OCI-LY7 (cell line): ENCODE measurements at regions not wholly inside any gene's neighbourhood (a gene's known extent, or its start where the extent isn't known, plus 50 kb on each side); places are given as distances from the start of the nearest gene placed in this dataset.
"Not testable (repeated sequence)": the region's sequence is repeated elsewhere in the genome, so short reads cannot be mapped to it uniquely, and the experiment has no call there.

Experiments used
- BruUV-seq: library from RNA; stranded (reverse); fragments of 400-500 nt; replicated peaks from 2 replicates; lab custom pipeline; 2021; lab: Mats Ljungman, UMichigan
- CTCF ChIA-PET: fragments of 300-600 bp; sonication (Branson Sonifier 250); formaldehyde crosslinking; loops from one replicate; lab custom pipeline; 2022; ENCODE audit warnings: antibody characterized with exemption; ENCODE audit not compliant: unreplicated experiment; lab: Charles Lee
- POLR2A ChIA-PET: fragments of 300-600 bp; sonication (Branson Sonifier 250); formaldehyde crosslinking; loops from one replicate; lab custom pipeline; 2022; ENCODE audit warnings: antibody characterized with exemption; lab: Charles Lee
- DNase-seq: peaks from one replicate; pipeline ENCODE4 v3.0.0-alpha.2; 2015; ENCODE audit warnings: low spot score
- H2AFZ ChIP-seq: fragments of 200-600 bp; sonication (generic), shearing (Covaris generic); 2 replicates; pipeline ENCODE4 v1.6.1; 2014; ENCODE audit warnings: mild to moderate bottlenecking, antibody characterized with exemption, low read length, moderate library complexity
- H3K27ac ChIP-seq: fragments of 200-600 bp; sonication (generic); 2 replicates; pipeline ENCODE4 v1.5.1; 2014; ENCODE audit warnings: mixed run types, low read depth, mild to moderate bottlenecking, moderate library complexity, low read length, inconsistent platforms; ENCODE audit not compliant: poor library complexity, severe bottlenecking
- H3K36me3 ChIP-seq: fragments of 200-600 bp; sonication (generic); 2 replicates; pipeline ENCODE4 v1.6.1; 2014; ENCODE audit warnings: mild to moderate bottlenecking, antibody characterized with exemption, low read length, moderate library complexity, mixed read lengths; ENCODE audit not compliant: insufficient read depth
- H3K4me1 ChIP-seq: fragments of 200-600 bp; sonication (generic); 2 replicates; pipeline ENCODE4 v1.5.1; 2014; ENCODE audit warnings: mild to moderate bottlenecking, low read length; ENCODE audit not compliant: insufficient read depth, poor library complexity, severe bottlenecking
- H3K4me2 ChIP-seq: fragments of 200-600 bp; sonication (generic); 2 replicates; pipeline ENCODE4 v1.6.1; 2014; ENCODE audit warnings: mild to moderate bottlenecking, low read length
- H3K4me3 ChIP-seq: fragments of 200-600 bp; sonication (generic); 2 replicates; pipeline ENCODE4 v1.5.1; 2014; ENCODE audit warnings: mild to moderate bottlenecking, low read depth, low read length; ENCODE audit not compliant: poor library complexity, severe bottlenecking
- H3K79me2 ChIP-seq: fragments of 200-600 bp; sonication (generic); 2 replicates; pipeline ENCODE4 v1.6.1; 2016; ENCODE audit warnings: low read depth, mild to moderate bottlenecking, low read length, moderate library complexity, mixed read lengths; ENCODE audit not compliant: insufficient read depth
- H3K9me2 ChIP-seq: fragments of 200-600 bp; sonication (generic); 2 replicates; pipeline ENCODE4 v1.6.1; 2016; ENCODE audit warnings: mild to moderate bottlenecking, low read length, mixed read lengths; ENCODE audit not compliant: insufficient read depth
- H3K9me3 ChIP-seq: fragments of 200-600 bp; sonication (generic); 2 replicates; pipeline ENCODE4 v1.6.1; 2014; ENCODE audit warnings: mild to moderate bottlenecking, mixed run types, low read length, mixed read lengths
- H4K20me1 ChIP-seq: fragments of 200-600 bp; sonication (generic); 2 replicates; pipeline ENCODE4 v1.6.1; 2014; ENCODE audit warnings: mild to moderate bottlenecking, antibody characterized with exemption, low read length, moderate library complexity, mixed read lengths; ENCODE audit not compliant: insufficient read depth
- EZH2phosphoT487 ChIP-seq: fragments of 200-600 bp; sonication (generic); IDR thresholded peaks from 2 replicates; pipeline ENCODE4 v1.6.1; 2018; ENCODE audit warnings: low read depth, borderline replicate concordance, mild to moderate bottlenecking, mixed run types, antibody characterized with exemption, low read length, moderate library complexity, mixed read lengths
- intact Hi-C: fragments of 100-400 bp; cut with micrococcal nuclease; formaldehyde crosslinking; loops from one replicate; pipeline ENCODE4 v1.10.0; 2022; ENCODE audit not compliant: unreplicated experiment
- TF ChIP-seq, protein P1 (sequence below): fragments of 200-600 bp; sonication (generic); conservative IDR thresholded peaks from 2 replicates; pipeline ENCODE4 v1.5.1; 2014; ENCODE audit warnings: mild to moderate bottlenecking, antibody characterized with exemption, low read length, moderate library complexity, mixed read lengths

DNA sequence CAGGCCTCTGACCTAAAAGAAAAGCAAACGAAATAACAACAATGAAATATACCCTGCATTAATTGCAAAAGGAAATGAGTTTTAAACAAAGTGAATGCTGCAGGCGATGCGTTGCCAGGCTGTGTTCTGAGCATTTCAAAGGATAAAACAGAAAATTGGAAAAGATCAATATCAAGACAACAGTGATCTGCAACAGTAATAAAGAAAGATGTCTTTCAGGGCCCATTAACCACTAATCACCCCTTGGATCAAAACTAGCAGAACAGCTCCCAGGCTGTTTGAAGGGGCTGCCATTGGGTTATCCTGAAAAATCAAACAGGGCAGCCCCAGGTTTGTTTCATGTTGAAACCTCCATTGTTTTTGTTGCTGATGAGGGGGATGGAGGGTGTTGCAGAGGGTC lies 219.2 kb downstream of the FGFR2 start:
- ChIA-PET POLR2A (no interaction called here), CTCF (no interaction called here)

GRCh38 chr10:121380211-121380610 lies 218.0 kb downstream of the FGFR2 start:
- TF ChIP-seq, protein P1, sequence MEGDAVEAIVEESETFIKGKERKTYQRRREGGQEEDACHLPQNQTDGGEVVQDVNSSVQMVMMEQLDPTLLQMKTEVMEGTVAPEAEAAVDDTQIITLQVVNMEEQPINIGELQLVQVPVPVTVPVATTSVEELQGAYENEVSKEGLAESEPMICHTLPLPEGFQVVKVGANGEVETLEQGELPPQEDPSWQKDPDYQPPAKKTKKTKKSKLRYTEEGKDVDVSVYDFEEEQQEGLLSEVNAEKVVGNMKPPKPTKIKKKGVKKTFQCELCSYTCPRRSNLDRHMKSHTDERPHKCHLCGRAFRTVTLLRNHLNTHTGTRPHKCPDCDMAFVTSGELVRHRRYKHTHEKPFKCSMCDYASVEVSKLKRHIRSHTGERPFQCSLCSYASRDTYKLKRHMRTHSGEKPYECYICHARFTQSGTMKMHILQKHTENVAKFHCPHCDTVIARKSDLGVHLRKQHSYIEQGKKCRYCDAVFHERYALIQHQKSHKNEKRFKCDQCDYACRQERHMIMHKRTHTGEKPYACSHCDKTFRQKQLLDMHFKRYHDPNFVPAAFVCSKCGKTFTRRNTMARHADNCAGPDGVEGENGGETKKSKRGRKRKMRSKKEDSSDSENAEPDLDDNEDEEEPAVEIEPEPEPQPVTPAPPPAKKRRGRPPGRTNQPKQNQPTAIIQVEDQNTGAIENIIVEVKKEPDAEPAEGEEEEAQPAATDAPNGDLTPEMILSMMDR = no peak
- no peak for TF ChIP-seq EZH2phosphoT487
- DNase-seq = no peak
- H3K4me3 ChIP-seq = no peak overlapping the region
- no peaks in the 10 kb centered on the region for H3K79me2 ChIP-seq
- ChIA-PET POLR2A (no interaction called here), CTCF (no interaction called here)
- no peaks in the 10 kb centered on the region for H3K9me3 ChIP-seq
- no peak overlapping the region for H3K27ac ChIP-seq
- no TSS peak for BruUV-seq
- no peaks in the 10 kb centered on the region for H3K9me2 ChIP-seq
- no peaks in the 10 kb centered on the region for H3K4me1 ChIP-seq
- H3K4me2 ChIP-seq = no peak overlapping the region
- intact Hi-C loops = no loop called here
- no peak overlapping the region for H2AFZ ChIP-seq
- no peaks in the 10 kb centered on the region for H4K20me1 ChIP-seq
- no peaks in the 10 kb centered on the region for H3K36me3 ChIP-seq

More for the DNA sequence above, 219.2 kb downstream of the FGFR2 start:
- no peak for DNase-seq
- Histone ChIP-seq H3K79me2 (no peaks in the 10 kb centered on the region), H4K20me1 (no peaks in the 10 kb centered on the region), H3K9me3 (no peaks in the 10 kb centered on the region), H2AFZ (no peak overlapping the region), H3K27ac (no peak overlapping the region), H3K4me1 (no peaks in the 10 kb centered on the region), H3K36me3 (no peaks in the 10 kb centered on the region), H3K9me2 (no peaks in the 10 kb centered on the region), H3K4me3 (no peak overlapping the region), H3K4me2 (no peak overlapping the region)
- BruUV-seq = no TSS peak
- intact Hi-C loops = no loop called here
- TF ChIP-seq, protein P1 = no peak
- TF ChIP-seq EZH2phosphoT487 = no peak

DNA sequence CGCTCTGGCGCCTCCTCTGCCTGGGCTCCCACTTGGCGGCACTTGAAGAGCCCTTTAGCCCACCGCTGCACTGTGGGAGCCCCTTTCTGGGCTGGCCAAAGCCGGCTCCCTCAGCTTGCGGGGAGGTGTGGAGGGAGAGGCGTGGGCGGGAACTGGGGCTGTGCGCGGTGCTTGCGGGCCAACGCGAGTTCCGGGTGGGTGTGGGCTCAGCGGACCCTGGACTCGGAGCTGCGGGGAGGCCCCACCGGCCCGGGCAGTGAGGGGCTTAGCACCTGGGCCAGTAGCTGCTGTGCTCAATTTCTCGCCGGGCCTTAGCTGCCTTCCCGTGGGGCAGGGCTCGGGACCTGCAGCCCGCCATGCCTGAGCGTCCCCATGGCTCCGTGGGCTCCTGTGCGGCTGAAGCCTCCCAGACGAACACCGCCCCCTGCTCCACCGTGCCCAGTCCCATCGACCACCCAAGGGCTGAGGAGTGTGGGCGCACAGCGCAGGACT lies 216.2 kb downstream of the FGFR2 start:
- intact Hi-C loops, BruUV-seq, CTCF ChIA-PET, H4K20me1 ChIP-seq, POLR2A ChIA-PET, DNase-seq, H3K36me3 ChIP-seq, H3K9me2 ChIP-seq, H2AFZ ChIP-seq, H3K9me3 ChIP-seq, H3K4me3 ChIP-seq, H3K4me2 ChIP-seq, H3K79me2 ChIP-seq, H3K4me1 ChIP-seq, H3K27ac ChIP-seq: not testable (repeated sequence)
